ENCODE measurements at regions not wholly inside any gene's neighbourhood (a gene's known extent, or its start where the extent isn't known, plus 50 kb on each side); places are given as distances from the start of the nearest gene placed in this dataset.

- 0 out of 2 replicates have a peak, but pooled peaks cover 5% of the 10 kb centered on the region for H3K27me3 ChIP-seq (ENCODE audit: low read length)
- H3K9me2 ChIP-seq (replicated peaks; ENCODE audit: insufficient read depth, low read length) = no peaks in the 10 kb centered on the region
- H3K27ac ChIP-seq (ENCODE audit: low read length) = no peak overlapping the region
- no peaks in the 10 kb centered on the region for H3K36me3 ChIP-seq (ENCODE audit: insufficient read depth, low read length)
- H3K4me1 ChIP-seq (ENCODE audit: low read length) = no peaks in the 10 kb centered on the region
- H3K9ac ChIP-seq (ENCODE audit: low read length) = no peak overlapping the region
- no peaks in the 10 kb centered on the region for H3K79me2 ChIP-seq (ENCODE audit: low read length)
- H4K20me1 ChIP-seq (ENCODE audit: insufficient read depth, low read depth, low read length) = no peaks in the 10 kb centered on the region
- no peak overlapping the region for H3K4me2 ChIP-seq (ENCODE audit: low read depth, low read length, poor library complexity, severe bottlenecking)
- DNase-seq = no peak
- H2AFZ ChIP-seq (ENCODE audit: low read length) = no peak overlapping the region
- H3K4me3 ChIP-seq (ENCODE audit: low read length) = no peak overlapping the region
- H3K9me3 ChIP-seq (ENCODE audit: low read length) = no peaks in the 10 kb centered on the region
Observed at GRCh38 chr6:113632220-113632864, 224.8 kb upstream of the MARCKS start.

GRCh38 chr6:113633638-113634037 lies 223.5 kb upstream of the MARCKS start:
- Histone ChIP-seq H3K4me1 (ENCODE audit: low read length) (no peaks in the 10 kb centered on the region), H4K20me1 (ENCODE audit: insufficient read depth, low read depth, low read length) (no peaks in the 10 kb centered on the region), H3K36me3 (ENCODE audit: insufficient read depth, low read length) (no peaks in the 10 kb centered on the region), H3K9ac (ENCODE audit: low read length) (no peak overlapping the region), H3K27ac (ENCODE audit: low read length) (no peak overlapping the region), H3K9me3 (ENCODE audit: low read length) (no peaks in the 10 kb centered on the region), H3K4me3 (ENCODE audit: low read length) (no peak overlapping the region), H3K79me2 (ENCODE audit: low read length) (no peaks in the 10 kb centered on the region), H3K27me3 (ENCODE audit: low read length) (0 out of 2 replicates have a peak, but pooled peaks cover 5% of the 10 kb centered on the region), H2AFZ (ENCODE audit: low read length) (no peak overlapping the region), H3K9me2 (replicated peaks; ENCODE audit: insufficient read depth, low read length) (no peaks in the 10 kb centered on the region), H3K4me2 (ENCODE audit: low read depth, low read length, poor library complexity, severe bottlenecking) (no peak overlapping the region)
- DNase-seq = no peak

GRCh38 chr6:113634352-113635163 lies 222.6 kb upstream of the MARCKS start:
- Histone ChIP-seq H3K4me1 (ENCODE audit: low read length) (no peaks in the 10 kb centered on the region), H3K4me2 (ENCODE audit: low read depth, low read length, poor library complexity, severe bottlenecking) (no peak overlapping the region), H3K9me3 (ENCODE audit: low read length) (no peaks in the 10 kb centered on the region), H3K9ac (ENCODE audit: low read length) (no peak overlapping the region), H2AFZ (ENCODE audit: low read length) (no peak overlapping the region), H3K79me2 (ENCODE audit: low read length) (no peaks in the 10 kb centered on the region), H3K9me2 (replicated peaks; ENCODE audit: insufficient read depth, low read length) (no peaks in the 10 kb centered on the region), H3K27me3 (ENCODE audit: low read length) (0 out of 2 replicates have a peak, but pooled peaks cover 5% of the 10 kb centered on the region), H4K20me1 (ENCODE audit: insufficient read depth, low read depth, low read length) (no peaks in the 10 kb centered on the region), H3K36me3 (ENCODE audit: insufficient read depth, low read length) (no peaks in the 10 kb centered on the region), H3K27ac (ENCODE audit: low read length) (no peak overlapping the region), H3K4me3 (ENCODE audit: low read length) (no peak overlapping the region)
- DNase-seq = no peak

GRCh38 chr6:113635222-113635986 lies 221.7 kb upstream of the MARCKS start:
- no peaks in the 10 kb centered on the region for H3K4me1 ChIP-seq (ENCODE audit: low read length)
- no peaks in the 10 kb centered on the region for H4K20me1 ChIP-seq (ENCODE audit: insufficient read depth, low read depth, low read length)
- H2AFZ ChIP-seq (ENCODE audit: low read length) = no peak overlapping the region
- no peak overlapping the region for H3K4me2 ChIP-seq (ENCODE audit: low read depth, low read length, poor library complexity, severe bottlenecking)
- H3K9me3 ChIP-seq (ENCODE audit: low read length) = no peaks in the 10 kb centered on the region
- DNase-seq = no peak
- H3K27ac ChIP-seq (ENCODE audit: low read length) = no peak overlapping the region
- H3K27me3 ChIP-seq (ENCODE audit: low read length) = 0 out of 2 replicates have a peak, but pooled peaks cover 5% of the 10 kb centered on the region
- H3K9ac ChIP-seq (ENCODE audit: low read length) = no peak overlapping the region
- H3K79me2 ChIP-seq (ENCODE audit: low read length) = no peaks in the 10 kb centered on the region
- no peaks in the 10 kb centered on the region for H3K36me3 ChIP-seq (ENCODE audit: insufficient read depth, low read length)
- no peaks in the 10 kb centered on the region for H3K9me2 ChIP-seq (replicated peaks; ENCODE audit: insufficient read depth, low read length)
- no peak overlapping the region for H3K4me3 ChIP-seq (ENCODE audit: low read length)

GRCh38 chr6:113636357-113636824 lies 220.8 kb upstream of the MARCKS start:
- Histone ChIP-seq H3K4me1 (ENCODE audit: low read length) (no peaks in the 10 kb centered on the region), H3K9me2 (replicated peaks; ENCODE audit: insufficient read depth, low read length) (no peaks in the 10 kb centered on the region), H3K9ac (ENCODE audit: low read length) (no peak overlapping the region), H3K4me2 (ENCODE audit: low read depth, low read length, poor library complexity, severe bottlenecking) (no peak overlapping the region), H3K9me3 (ENCODE audit: low read length) (no peaks in the 10 kb centered on the region), H3K79me2 (ENCODE audit: low read length) (no peaks in the 10 kb centered on the region), H2AFZ (ENCODE audit: low read length) (no peak overlapping the region), H3K27me3 (ENCODE audit: low read length) (no peaks in the 10 kb centered on the region), H3K27ac (ENCODE audit: low read length) (no peak overlapping the region), H3K36me3 (ENCODE audit: insufficient read depth, low read length) (no peaks in the 10 kb centered on the region), H3K4me3 (ENCODE audit: low read length) (no peak overlapping the region), H4K20me1 (ENCODE audit: insufficient read depth, low read depth, low read length) (no peaks in the 10 kb centered on the region)
- no peak for DNase-seq

- DNase-seq = no peak
- no peaks in the 10 kb centered on the region for H4K20me1 ChIP-seq (ENCODE audit: insufficient read depth, low read depth, low read length)
Observed at GRCh38 chr6:113640051-113640450, 217.1 kb upstream of the MARCKS start.

GRCh38 chr6:113642001-113642713 lies 215.0 kb upstream of the MARCKS start:
- H3K4me3 ChIP-seq (ENCODE audit: low read length) = no peak overlapping the region
- no peak overlapping the region for H2AFZ ChIP-seq (ENCODE audit: low read length)
- H3K4me2 ChIP-seq (ENCODE audit: low read depth, low read length, poor library complexity, severe bottlenecking) = no peak overlapping the region
- H3K4me1 ChIP-seq (ENCODE audit: low read length) = no peaks in the 10 kb centered on the region
- no peaks in the 10 kb centered on the region for H3K36me3 ChIP-seq (ENCODE audit: insufficient read depth, low read length)
- H3K79me2 ChIP-seq (ENCODE audit: low read length) = no peaks in the 10 kb centered on the region
- no peaks in the 10 kb centered on the region for H4K20me1 ChIP-seq (ENCODE audit: insufficient read depth, low read depth, low read length)
- H3K27me3 ChIP-seq (ENCODE audit: low read length) = no peaks in the 10 kb centered on the region
- no peaks in the 10 kb centered on the region for H3K9me3 ChIP-seq (ENCODE audit: low read length)
- H3K27ac ChIP-seq (ENCODE audit: low read length) = no peak overlapping the region
- H3K9ac ChIP-seq (ENCODE audit: low read length) = no peak overlapping the region
- no peak for DNase-seq
- H3K9me2 ChIP-seq (replicated peaks; ENCODE audit: insufficient read depth, low read length) = no peaks in the 10 kb centered on the region

More at GRCh38 chr6:113640051-113640450, 217.1 kb upstream of the MARCKS start:
- H3K9ac ChIP-seq (ENCODE audit: low read length) = no peak overlapping the region
- no peaks in the 10 kb centered on the region for H3K4me1 ChIP-seq (ENCODE audit: low read length)
- no peaks in the 10 kb centered on the region for H3K9me2 ChIP-seq (replicated peaks; ENCODE audit: insufficient read depth, low read length)
- no peak overlapping the region for H3K4me3 ChIP-seq (ENCODE audit: low read length)
- no peaks in the 10 kb centered on the region for H3K27me3 ChIP-seq (ENCODE audit: low read length)
- H3K4me2 ChIP-seq (ENCODE audit: low read depth, low read length, poor library complexity, severe bottlenecking) = no peak overlapping the region
- H2AFZ ChIP-seq (ENCODE audit: low read length) = no peak overlapping the region
- H3K79me2 ChIP-seq (ENCODE audit: low read length) = no peaks in the 10 kb centered on the region
- H3K9me3 ChIP-seq (ENCODE audit: low read length) = no peaks in the 10 kb centered on the region
- H3K27ac ChIP-seq (ENCODE audit: low read length) = no peak overlapping the region
- H3K36me3 ChIP-seq (ENCODE audit: insufficient read depth, low read length) = no peaks in the 10 kb centered on the region

All from Karpas-422 (cell line).